PC-9 (cell line): ENCODE measurements at regions not wholly inside any gene's neighbourhood (a gene's known extent, or its start where the extent isn't known, plus 50 kb on each side); places are given as distances from the start of the nearest gene placed in this dataset.

Experiments used
- CTCF ChIP-seq: fragments of 200-600 bp; sonication (generic); conservative IDR thresholded peaks from 2 replicates; pipeline ENCODE4 v1.6.1; 2017; ENCODE audit warnings: mixed run types, antibody characterized with exemption, mild to moderate bottlenecking, moderate library complexity
- EZH2 ChIP-seq: fragments of 200-600 bp; sonication (generic); IDR thresholded peaks from 2 replicates; pipeline ENCODE4 v1.8.0; 2017; ENCODE audit warnings: antibody characterized with exemption, low read depth

- TF ChIP-seq CTCF (no peak), EZH2 (no peak)
These were observed 283.2 kb upstream of the TMEM161B start for GRCh38 chr5:88551724-88552345.
